K562 (cell line): ENCODE measurements at regions not wholly inside any gene's neighbourhood (a gene's known extent, or its start where the extent isn't known, plus 50 kb on each side); places are given as distances from the start of the nearest gene placed in this dataset.

ENCODE experiments used
- CTCF ChIP-seq, 3 experiments: IDR thresholded peaks in 2 of 3; conservative IDR thresholded peaks in 1 of 3; 2 replicates each; pipeline ENCODE4 v1.5.1; 2011 to 2012; ENCODE audit warnings: low read length in 3 of 3, mild to moderate bottlenecking in 3 of 3, control low read depth in 2 of 3, improper control_type of control experiment in 1 of 3, inconsistent platforms in 1 of 3, low read depth in 1 of 3, mixed read lengths in 1 of 3, moderate library complexity in 1 of 3; ENCODE audit not compliant: insufficient read depth in 2 of 3
- DPF2 ChIP-seq: fragments of 450-650 bp; IDR thresholded peaks from 2 replicates; pipeline ENCODE4 v1.6.1; 2016
- GTF2F1 ChIP-seq: IDR thresholded peaks from 2 replicates; pipeline ENCODE4 v1.6.1; 2011; ENCODE audit warnings: low read depth, low read length, improper control_type of control experiment
- HNRNPUL1 ChIP-seq: fragments of 200-400 bp; formaldehyde crosslinking; IDR thresholded peaks from 2 replicates; pipeline ENCODE4 v1.6.1; 2017; ENCODE audit warnings: low read length
- KLF10 ChIP-seq: fragments of 250-450 bp; sonication (Bioruptor Pico); IDR thresholded peaks from 2 replicates; pipeline ENCODE4 v1.6.1; 2021; ENCODE audit warnings: matching md5 sums
- KLF16 ChIP-seq: IDR thresholded peaks from 2 replicates; pipeline ENCODE4 v1.6.1; 2016; ENCODE audit warnings: antibody characterized with exemption
- MAX ChIP-seq: sonication (generic); formaldehyde crosslinking; IDR thresholded peaks from 2 replicates; pipeline ENCODE4 v1.9.0; 2022; ENCODE audit warnings: mild to moderate bottlenecking, missing genetic modification reagents
- MGA ChIP-seq: fragments of 450-650 bp; IDR thresholded peaks from 2 replicates; pipeline ENCODE4 v1.6.1; 2016; ENCODE audit warnings: mild to moderate bottlenecking, moderate library complexity
- RAD21 ChIP-seq, 2 experiments: fragments of 250-450 bp in 1 of 2; fragments of 450-650 bp in 1 of 2; sonication (Bioruptor Pico) in 1 of 2; formaldehyde crosslinking in 1 of 2; IDR thresholded peaks in 1 of 2; conservative IDR thresholded peaks in 1 of 2; 2 replicates each; pipeline versions ENCODE4 v1.4.0 to v1.8.0; 2020 to 2022; ENCODE audit warnings: mild to moderate bottlenecking in 2 of 2, moderate library complexity in 1 of 2
- SMC3 ChIP-seq: conservative IDR thresholded peaks from 2 replicates; pipeline ENCODE4 v1.6.1; 2011; ENCODE audit warnings: low read depth, low read length, improper control_type of control experiment; ENCODE audit not compliant: insufficient read depth
- TBP ChIP-seq: optimal IDR thresholded peaks from 2 replicates; pipeline ENCODE3; 2011; ENCODE audit warnings: low read depth, low read length, improper control_type of control experiment
- ZFP91 ChIP-seq: sonication (generic); formaldehyde crosslinking; IDR thresholded peaks from 2 replicates; pipeline ENCODE4 v1.8.0; 2022; ENCODE audit warnings: mild to moderate bottlenecking, missing genetic modification reagents

- TF ChIP-seq MGA (no peak), GTF2F1 (no peak), ZFP91 (no peak), SMC3 (peak; percentile 75), CTCF (IDR thresholded peaks at IDR 0.05 in 2 of 3, conservative IDR thresholded peaks at IDR 0.05 in 1 of 3; ENCODE audit: insufficient read depth in 2 of 3, low read depth in 1 of 3, low read length in 3 of 3) (peak; percentile 80 to 82 (median 80)), RAD21 (CRISPR knock-in tag; conservative IDR thresholded peaks at IDR 0.05 in 1 of 2, IDR thresholded peaks at IDR 0.05 in 1 of 2) (peak; percentile 54 to 77), KLF10 (CRISPR knock-in tag) (no peak), DPF2 (no peak), HNRNPUL1 (no peak), KLF16 (peak; percentile 36; the same call in 1 of the 2 replicates), MAX (CRISPR knock-in tag) (no peak), TBP (no peak)
Observed at GRCh38 chr6:786946-787763, 94.2 kb upstream of the EXOC2 start (continued).
